Stomach smooth muscle (tissue), 2 donors: ENCODE measurements at regions not wholly inside any gene's neighbourhood (a gene's known extent, or its start where the extent isn't known, plus 50 kb on each side); places are given as distances from the start of the nearest gene placed in this dataset.

Source experiments
- H3K27ac ChIP-seq: one replicate; pipeline ENCODE4 v1.7.0; 2013; ENCODE audit warnings: mild to moderate bottlenecking, low read length, inconsistent platforms
- H3K27me3 ChIP-seq, 2 donors: one replicate each; pipeline ENCODE4 v1.7.0; 2013; ENCODE audit warnings: low read length in 2 of 2; ENCODE audit not compliant: insufficient read depth in 2 of 2, control insufficient read depth in 1 of 2
- H3K36me3 ChIP-seq, 2 donors: one replicate each; pipeline ENCODE4 v1.7.0; 2013; ENCODE audit warnings: low read length in 2 of 2; ENCODE audit not compliant: control insufficient read depth in 2 of 2, insufficient read depth in 2 of 2
- H3K4me1 ChIP-seq: one replicate; pipeline ENCODE4 v1.7.0; 2013; ENCODE audit warnings: low read length; ENCODE audit not compliant: control insufficient read depth, insufficient read depth
- H3K4me3 ChIP-seq, 2 donors: one replicate each; pipeline ENCODE4 v1.7.0; 2013; ENCODE audit warnings: low read length in 2 of 2
- H3K9ac ChIP-seq, 2 donors: one replicate each; pipeline ENCODE4 v1.7.0; 2013; ENCODE audit warnings: low read length in 2 of 2, mild to moderate bottlenecking in 1 of 2
- H3K9me3 ChIP-seq, 2 donors: one replicate each; pipeline ENCODE4 v1.7.0; 2013; ENCODE audit warnings: low read length in 2 of 2; ENCODE audit not compliant: control insufficient read depth in 2 of 2
- donor health status: healthy.
- donor health status: Pancreatic carcinoma.

GRCh38 chr1:95686217-95686616 lies 452.2 kb downstream of the RWDD3 start:
- Histone ChIP-seq H3K9ac (no peak overlapping the region), H3K27me3 (no peaks in the 10 kb centered on the region), H3K4me3 (no peak overlapping the region), H3K27ac (no peak overlapping the region), H3K36me3 (no peaks in the 10 kb centered on the region), H3K4me1 (no peaks in the 10 kb centered on the region), H3K9me3 (no peaks in the 10 kb centered on the region)

GRCh38 chr1:95699149-95699953 lies 465.3 kb downstream of the RWDD3 start:
- no peak overlapping the region for H3K27ac ChIP-seq

GRCh38 chr1:95701450-95702173 lies 467.6 kb downstream of the RWDD3 start:
- Histone ChIP-seq H3K27ac (no peak overlapping the region), H3K4me3 (no peak overlapping the region), H3K27me3 (no peaks in the 10 kb centered on the region), H3K36me3 (no peaks in the 10 kb centered on the region), H3K4me1 (no peaks in the 10 kb centered on the region), H3K9ac (no peak overlapping the region), H3K9me3 (peaks cover 0 to 8% of the 10 kb centered on the region in 2 donors)

More at GRCh38 chr1:95699149-95699953, 465.3 kb downstream of the RWDD3 start:
- Histone ChIP-seq H3K4me3 (no peak overlapping the region), H3K4me1 (no peaks in the 10 kb centered on the region), H3K27me3 (no peaks in the 10 kb centered on the region), H3K36me3 (no peaks in the 10 kb centered on the region), H3K9me3 (peaks cover 0 to 5% of the 10 kb centered on the region in 2 donors), H3K9ac (no peak overlapping the region)

GRCh38 chr1:95703046-95703445 lies 469.0 kb downstream of the RWDD3 start:
- H3K36me3 ChIP-seq = no peaks in the 10 kb centered on the region
- no peaks in the 10 kb centered on the region for H3K4me1 ChIP-seq
- H3K9ac ChIP-seq = no peak overlapping the region
- no peaks in the 10 kb centered on the region for H3K27me3 ChIP-seq
- H3K9me3 ChIP-seq = peaks cover 0 to 8% of the 10 kb centered on the region in 2 donors
- no peak overlapping the region for H3K27ac ChIP-seq
- H3K4me3 ChIP-seq = no peak overlapping the region

GRCh38 chr1:95716097-95716496 lies 482.1 kb downstream of the RWDD3 start:
- Histone ChIP-seq H3K36me3 (no peaks in the 10 kb centered on the region), H3K27ac (no peak overlapping the region), H3K4me3 (no peak overlapping the region), H3K9ac (no peak overlapping the region), H3K9me3 (no peaks in the 10 kb centered on the region), H3K4me1 (no peaks in the 10 kb centered on the region), H3K27me3 (no peaks in the 10 kb centered on the region)

- H3K9ac ChIP-seq = no peak overlapping the region
- no peaks in the 10 kb centered on the region for H3K4me1 ChIP-seq
- no peak overlapping the region for H3K27ac ChIP-seq
- H3K27me3 ChIP-seq = no peaks in the 10 kb centered on the region
- H3K4me3 ChIP-seq = no peak overlapping the region
- H3K9me3 ChIP-seq = no peaks in the 10 kb centered on the region
- H3K36me3 ChIP-seq = no peaks in the 10 kb centered on the region
Observed at GRCh38 chr1:95716550-95716949, 482.5 kb downstream of the RWDD3 start.

GRCh38 chr1:95723346-95723745 lies 489.3 kb downstream of the RWDD3 start:
- no peaks in the 10 kb centered on the region for H3K9me3 ChIP-seq
- H3K4me3 ChIP-seq = no peak overlapping the region
- no peak overlapping the region for H3K27ac ChIP-seq
- H3K36me3 ChIP-seq = no peaks in the 10 kb centered on the region
- no peak overlapping the region for H3K9ac ChIP-seq
- H3K27me3 ChIP-seq = no peaks in the 10 kb centered on the region
- no peaks in the 10 kb centered on the region for H3K4me1 ChIP-seq

GRCh38 chr1:95728841-95729240 lies 494.8 kb downstream of the RWDD3 start:
- H3K36me3 ChIP-seq = no peaks in the 10 kb centered on the region

GRCh38 chr1:95730986-95731385 lies 497.0 kb downstream of the RWDD3 start:
- Histone ChIP-seq H3K27me3 (no peaks in the 10 kb centered on the region), H3K4me1 (no peaks in the 10 kb centered on the region), H3K9me3 (no peaks in the 10 kb centered on the region), H3K9ac (no peak overlapping the region), H3K36me3 (no peaks in the 10 kb centered on the region), H3K27ac (no peak overlapping the region), H3K4me3 (no peak overlapping the region)

More at GRCh38 chr1:95728841-95729240, 494.8 kb downstream of the RWDD3 start:
- Histone ChIP-seq H3K27ac (no peak overlapping the region), H3K27me3 (no peaks in the 10 kb centered on the region), H3K9me3 (no peaks in the 10 kb centered on the region), H3K4me1 (no peaks in the 10 kb centered on the region), H3K9ac (no peak overlapping the region), H3K4me3 (no peak overlapping the region)

GRCh38 chr1:95731466-95731865 lies 497.5 kb downstream of the RWDD3 start:
- no peak overlapping the region for H3K4me3 ChIP-seq
- H3K36me3 ChIP-seq = no peaks in the 10 kb centered on the region
- no peak overlapping the region for H3K9ac ChIP-seq
- H3K27ac ChIP-seq = no peak overlapping the region
- no peaks in the 10 kb centered on the region for H3K27me3 ChIP-seq
- H3K9me3 ChIP-seq = no peaks in the 10 kb centered on the region
- H3K4me1 ChIP-seq = no peaks in the 10 kb centered on the region

GRCh38 chr1:95733031-95733430 lies 499.0 kb downstream of the RWDD3 start:
- no peaks in the 10 kb centered on the region for H3K4me1 ChIP-seq
- no peak overlapping the region for H3K4me3 ChIP-seq
- H3K27me3 ChIP-seq = no peaks in the 10 kb centered on the region
- no peak overlapping the region for H3K27ac ChIP-seq
- H3K36me3 ChIP-seq = no peaks in the 10 kb centered on the region
- no peaks in the 10 kb centered on the region for H3K9me3 ChIP-seq
- no peak overlapping the region for H3K9ac ChIP-seq
